ENCODE measurements at regions not wholly inside any gene's neighbourhood (a gene's known extent, or its start where the extent isn't known, plus 50 kb on each side); places are given as distances from the start of the nearest gene placed in this dataset.

- no peak for DNase-seq
These were observed 161.4 kb downstream of the METTL4 start for GRCh38 chr18:2409906-2410305.

GRCh38 chr18:2410688-2411087 is 160.6 kb downstream of the METTL4 start:
- DNase-seq, result no peak

GRCh38 chr18:2411381-2411960 is 159.8 kb downstream of the METTL4 start:
- no peak for DNase-seq

- no peak for DNase-seq
These were observed 159.0 kb downstream of the METTL4 start for GRCh38 chr18:2412281-2412680.

- no peak for DNase-seq
These were observed 158.1 kb downstream of the METTL4 start for GRCh38 chr18:2412996-2413751.

- no peak for DNase-seq
These were observed 157.1 kb downstream of the METTL4 start for GRCh38 chr18:2414235-2414634.

- no peak for DNase-seq
These were observed 155.6 kb downstream of the METTL4 start for GRCh38 chr18:2415656-2416055.

GRCh38 chr18:2417861-2418610 is 153.3 kb downstream of the METTL4 start:
- DNase-seq, result no peak

- no peak for DNase-seq
These were observed 150.9 kb downstream of the METTL4 start for GRCh38 chr18:2420367-2420766.

GRCh38 chr18:2423761-2424160 is 147.5 kb downstream of the METTL4 start:
- no peak for DNase-seq

- DNase-seq, result no peak
These were observed 146.9 kb downstream of the METTL4 start for GRCh38 chr18:2424420-2424819.

- DNase-seq, result no peak
These were observed 145.6 kb downstream of the METTL4 start for GRCh38 chr18:2425426-2426317.

- no peak for DNase-seq
These were observed 141.1 kb downstream of the METTL4 start for GRCh38 chr18:2430191-2430590.

GRCh38 chr18:2431806-2432205 is 139.5 kb downstream of the METTL4 start:
- DNase-seq, result no peak

GRCh38 chr18:2433366-2433765 is 137.9 kb downstream of the METTL4 start:
- no peak for DNase-seq

- no peak for DNase-seq
These were observed 129.8 kb downstream of the METTL4 start for GRCh38 chr18:2441544-2441943.

- no peak for DNase-seq
These were observed 129.3 kb downstream of the METTL4 start for GRCh38 chr18:2442006-2442405.

GRCh38 chr18:2442726-2443275 is 128.5 kb downstream of the METTL4 start:
- no peak for DNase-seq

- DNase-seq, result no peak
These were observed 127.0 kb downstream of the METTL4 start for GRCh38 chr18:2444201-2444875.

GRCh38 chr18:2448565-2449151 is 122.6 kb downstream of the METTL4 start:
- no peak for DNase-seq

- no peak for DNase-seq
These were observed 119.7 kb downstream of the METTL4 start for GRCh38 chr18:2451556-2451955.

GRCh38 chr18:2459886-2460285 is 111.4 kb downstream of the METTL4 start:
- no peak for DNase-seq
